Breast epithelium (tissue), 4 donors: ENCODE measurements at regions not wholly inside any gene's neighbourhood (a gene's known extent, or its start where the extent isn't known, plus 50 kb on each side); places are given as distances from the start of the nearest gene placed in this dataset.

Experiments used
- DNase-seq, 2 donors: peaks; one replicate each; pipeline ENCODE4 v3.0.0-alpha.2; 2019; ENCODE audit warnings: low spot score in 2 of 2
- H3K27ac ChIP-seq, 2 donors: fragments of 200-600 bp; sonication (generic) in 1 of 2; one replicate each; pipeline ENCODE4 v1.5.1; 2016 to 2019; ENCODE audit warnings: mild to moderate bottlenecking in 1 of 2
- H3K27me3 ChIP-seq, 2 donors: fragments of 200-600 bp; sonication (generic) in 1 of 2; one replicate each; pipeline versions ENCODE4 v1.5.1 to v1.6.0; 2017 to 2019; ENCODE audit warnings: control low read depth in 1 of 2, mild to moderate bottlenecking in 1 of 2
- H3K36me3 ChIP-seq: fragments of 200-600 bp; one replicate; pipeline ENCODE4 v1.5.1; 2019
- H3K4me1 ChIP-seq, 2 donors: fragments of 200-600 bp; sonication (generic); one replicate each; pipeline ENCODE4 v1.5.1; 2016 to 2019; ENCODE audit warnings: control low read depth in 1 of 2
- H3K4me3 ChIP-seq, 3 donors: fragments of 200-600 bp; sonication (generic); 1 replicate in 2 of 3; 2 replicates in 1 of 3; pipeline ENCODE4 v1.5.1; 2016 to 2019; ENCODE audit warnings: mild to moderate bottlenecking in 3 of 3, moderate library complexity in 2 of 3
- H3K9me3 ChIP-seq, 2 donors: fragments of 200-600 bp; sonication (generic) in 1 of 2; one replicate each; pipeline ENCODE4 v1.5.1; 2016 to 2019; ENCODE audit warnings: control low read depth in 1 of 2
- CTCF ChIP-seq, 3 donors: fragments of 450-650 bp; IDR thresholded peaks; one replicate each; pipeline ENCODE4 v1.5.1; 2016 to 2017; ENCODE audit warnings: antibody characterized with exemption in 3 of 3, mild to moderate bottlenecking in 3 of 3, moderate library complexity in 3 of 3
- POLR2A ChIP-seq: fragments of 450-650 bp; IDR thresholded peaks from one replicate; pipeline ENCODE4 v1.6.1; 2016; ENCODE audit warnings: antibody characterized with exemption, mild to moderate bottlenecking, moderate library complexity
- POLR2AphosphoS5 ChIP-seq, 3 donors: sonication (generic); formaldehyde crosslinking; IDR thresholded peaks; one replicate each; pipeline ENCODE4 v1.6.1; 2017; ENCODE audit warnings: antibody characterized with exemption in 3 of 3
- intact Hi-C: fragments of 100-400 bp; cut with DNase I; formaldehyde crosslinking; loops from one replicate; pipeline ENCODE4 v1.15.1; 2023; ENCODE audit warnings: low total_unique reads

- intact Hi-C loops: no loop called here
- Histone ChIP-seq H3K4me1 (no peaks in the 10 kb centered on the region), H3K4me3 (no peak overlapping the region), H3K9me3 (no peaks in the 10 kb centered on the region), H3K36me3 (no peaks in the 10 kb centered on the region), H3K27me3 (no peaks in the 10 kb centered on the region), H3K27ac (no peak overlapping the region)
- TF ChIP-seq POLR2A (no peak), POLR2AphosphoS5 (IDR thresholded peaks at IDR 0.05) (no peak), CTCF (IDR thresholded peaks at IDR 0.05) (no peak)
- no peak for DNase-seq
These were observed 369.8 kb downstream of the CSNK1G3 start for GRCh38 chr5:123881759-123882244.

GRCh38 chr5:123880875-123881274, 368.9 kb downstream of the CSNK1G3 start:
- intact Hi-C loops: no loop called here
- TF ChIP-seq POLR2AphosphoS5 (IDR thresholded peaks at IDR 0.05): no peak
- TF ChIP-seq POLR2A: no peak
- TF ChIP-seq CTCF (IDR thresholded peaks at IDR 0.05): no peak
- DNase-seq: no peak
- no peak overlapping the region for H3K27ac ChIP-seq
- no peak overlapping the region for H3K4me3 ChIP-seq
- H3K9me3 ChIP-seq: no peaks in the 10 kb centered on the region
- H3K4me1 ChIP-seq: no peaks in the 10 kb centered on the region
- no peaks in the 10 kb centered on the region for H3K27me3 ChIP-seq
- no peaks in the 10 kb centered on the region for H3K36me3 ChIP-seq

GRCh38 chr5:123879071-123879470, 367.1 kb downstream of the CSNK1G3 start:
- intact Hi-C loops: no loop called here
- no peak for DNase-seq
- Histone ChIP-seq H3K9me3 (no peaks in the 10 kb centered on the region), H3K4me3 (no peak overlapping the region), H3K27me3 (no peaks in the 10 kb centered on the region), H3K36me3 (no peaks in the 10 kb centered on the region), H3K4me1 (no peaks in the 10 kb centered on the region), H3K27ac (no peak overlapping the region)
- TF ChIP-seq CTCF (IDR thresholded peaks at IDR 0.05): no peak
- no peak for TF ChIP-seq POLR2AphosphoS5 (IDR thresholded peaks at IDR 0.05)
- TF ChIP-seq POLR2A: no peak

- Histone ChIP-seq H3K4me1 (no peaks in the 10 kb centered on the region), H3K9me3 (no peaks in the 10 kb centered on the region), H3K27me3 (no peaks in the 10 kb centered on the region), H3K27ac (no peak overlapping the region), H3K36me3 (no peaks in the 10 kb centered on the region), H3K4me3 (no peak overlapping the region)
- DNase-seq: no peak
- TF ChIP-seq CTCF (IDR thresholded peaks at IDR 0.05) (no peak), POLR2A (no peak), POLR2AphosphoS5 (IDR thresholded peaks at IDR 0.05) (no peak)
- intact Hi-C loops: no loop called here
These were observed 364.4 kb downstream of the CSNK1G3 start for GRCh38 chr5:123876276-123876790.

GRCh38 chr5:123875561-123876275, 363.7 kb downstream of the CSNK1G3 start:
- no peak for DNase-seq
- Histone ChIP-seq H3K9me3 (no peaks in the 10 kb centered on the region), H3K4me1 (no peaks in the 10 kb centered on the region), H3K27me3 (no peaks in the 10 kb centered on the region), H3K36me3 (no peaks in the 10 kb centered on the region), H3K4me3 (no peak overlapping the region), H3K27ac (no peak overlapping the region)
- intact Hi-C loops: no loop called here
- TF ChIP-seq CTCF (IDR thresholded peaks at IDR 0.05): no peak
